HepG2 (cell line): ENCODE measurements at regions not wholly inside any gene's neighbourhood (a gene's known extent, or its start where the extent isn't known, plus 50 kb on each side); places are given as distances from the start of the nearest gene placed in this dataset.

Source experiments
- ATAC-seq: fragments of 200-7000 bp; cut with Tn5 transposase; 3 replicates; pipeline ENCODE4 v1.9.1; 2020; ENCODE audit warnings: mild to moderate bottlenecking, moderate library complexity
- BruUV-seq: library from RNA; stranded (reverse); fragments of 400-500 nt; replicated peaks from 2 replicates; lab custom pipeline; 2021; lab: Mats Ljungman, UMichigan
- CTCF ChIA-PET: fragments of 300-600 bp; formaldehyde crosslinking; extraction: SDS; loops from one replicate; lab custom pipeline; 2021; ENCODE audit warnings: low total read pairs, inconsistent platforms, low intra/inter-chr PET ratio; lab: Yijun Ruan, JAX
- POLR2A ChIA-PET: fragments of 350-600 bp; sonication (Branson Sonifier 250); formaldehyde crosslinking; loops from one replicate; lab custom pipeline; 2020; ENCODE audit warnings: antibody characterized with exemption, inconsistent platforms; lab: Yijun Ruan, JAX
- DNase-seq: peaks from one replicate; pipeline ENCODE4 v3.0.0-alpha.2; 2015; ENCODE audit warnings: low spot score
- FAIRE-seq: peaks from 3 replicates; lab custom pipeline; 2011; peaks lifted over from hg19 to GRCh38; lab: Jason Lieb, UNC
- H2AFZ ChIP-seq: one replicate; pipeline ENCODE4 v1.6.1; 2011; ENCODE audit warnings: low read length, inconsistent platforms
- H3K27ac ChIP-seq: fragments of 300-600 bp; 3 replicates; pipeline ENCODE4 v1.8.0; 2011; ENCODE audit warnings: mixed run types, mild to moderate bottlenecking, mixed read lengths, low read length, inconsistent platforms; ENCODE audit not compliant: insufficient read depth; ENCODE audit errors: extremely low read length
- H3K27me3 ChIP-seq, 2 experiments: fragments of 200-600 bp in 1 of 2; 2 replicates in 1 of 2; 3 replicates in 1 of 2; pipeline versions ENCODE4 v1.6.0 to v1.8.0; 2011; ENCODE audit warnings: low read length in 2 of 2, mild to moderate bottlenecking in 2 of 2, moderate library complexity in 2 of 2, inconsistent platforms in 1 of 2; ENCODE audit not compliant: insufficient read depth in 2 of 2, control insufficient read depth in 1 of 2
- H3K36me3 ChIP-seq, 2 experiments: fragments of 200-600 bp in 1 of 2; replicated peaks in 1 of 2; 2 replicates in 1 of 2; 3 replicates in 1 of 2; pipeline versions ENCODE4 v1.5.1 to v1.8.0; 2011; ENCODE audit warnings: low read length in 2 of 2, inconsistent platforms in 1 of 2; ENCODE audit not compliant: insufficient read depth in 2 of 2, control insufficient read depth in 1 of 2
- H3K4me1 ChIP-seq: 2 replicates; pipeline ENCODE4 v1.5.1; 2012; ENCODE audit warnings: low read length, inconsistent platforms; ENCODE audit not compliant: insufficient read depth
- H3K4me2 ChIP-seq: 2 replicates; pipeline ENCODE4 v1.6.0; 2011; ENCODE audit warnings: low read depth, low read length, inconsistent platforms
- H3K4me3 ChIP-seq, 3 experiments: fragments of 200-600 bp in 1 of 3; sonication (generic), shearing (Covaris generic) in 1 of 3; replicated peaks in 1 of 3; 2 replicates each; pipeline ENCODE4 v1.5.1; 2011 to 2016; ENCODE audit warnings: low read length in 3 of 3, inconsistent platforms in 2 of 3, low read depth in 2 of 3, mild to moderate bottlenecking in 2 of 3, control low read depth in 1 of 3, mixed read lengths in 1 of 3; ENCODE audit not compliant: insufficient read depth in 1 of 3
- H3K79me2 ChIP-seq: one replicate; pipeline ENCODE4 v1.6.1; 2011; ENCODE audit warnings: low read length, inconsistent platforms; ENCODE audit not compliant: insufficient read depth
- H3K9ac ChIP-seq: 2 replicates; pipeline ENCODE4 v1.6.0; 2011; ENCODE audit warnings: mild to moderate bottlenecking, low read depth, low read length, inconsistent platforms; ENCODE audit not compliant: insufficient read depth
- H3K9me3 ChIP-seq: 2 replicates; pipeline ENCODE4 v1.5.1; 2012; ENCODE audit warnings: mild to moderate bottlenecking, low read length
- H4K20me1 ChIP-seq: 2 replicates; pipeline ENCODE4 v1.6.0; 2011; ENCODE audit warnings: inconsistent platforms, mild to moderate bottlenecking, low read length, moderate library complexity; ENCODE audit not compliant: insufficient read depth
- CHD2 ChIP-seq: IDR thresholded peaks from 2 replicates; pipeline ENCODE4 v1.6.1; 2011; ENCODE audit warnings: low read depth, low read length, improper control_type of control experiment
- EED ChIP-seq: sonication (generic); formaldehyde crosslinking; IDR thresholded peaks from 2 replicates; pipeline ENCODE4 v1.5.0; 2020; ENCODE audit warnings: mild to moderate bottlenecking, missing genetic modification reagents
- ELF1 ChIP-seq: sonication (generic); formaldehyde crosslinking; IDR thresholded peaks from 2 replicates; pipeline ENCODE4 v1.4.0; 2020; ENCODE audit warnings: missing genetic modification reagents
- MLLT10 ChIP-seq: sonication (generic); formaldehyde crosslinking; IDR thresholded peaks from 2 replicates; pipeline ENCODE4 v1.4.0; 2020; ENCODE audit warnings: missing genetic modification reagents
- NFIB ChIP-seq: sonication (generic); formaldehyde crosslinking; IDR thresholded peaks from 2 replicates; pipeline ENCODE4 v1.9.0; 2021; ENCODE audit warnings: missing genetic modification reagents, mild to moderate bottlenecking, borderline replicate concordance
- NFRKB ChIP-seq: fragments of 450-650 bp; IDR thresholded peaks from 2 replicates; pipeline ENCODE4 v1.6.1; 2017
- PTBP1 ChIP-seq: fragments of 200-400 bp; formaldehyde crosslinking; IDR thresholded peaks from 2 replicates; pipeline ENCODE4 v1.6.1; 2018; ENCODE audit warnings: low read length, low read depth; ENCODE audit not compliant: poor library complexity, severe bottlenecking
- REXO4 ChIP-seq: sonication (generic); formaldehyde crosslinking; IDR thresholded peaks from 2 replicates; pipeline ENCODE4 v1.8.0; 2022; ENCODE audit warnings: missing genetic modification reagents, mild to moderate bottlenecking, borderline replicate concordance
- RFX3 ChIP-seq: IDR thresholded peaks from 2 replicates; pipeline ENCODE4 v1.6.1; 2016; ENCODE audit warnings: missing biosample characterization, missing genetic modification reagents
- SOX5 ChIP-seq: IDR thresholded peaks from 2 replicates; pipeline ENCODE4 v1.6.1; 2016; ENCODE audit warnings: borderline replicate concordance
- ZBTB38 ChIP-seq: sonication (generic); formaldehyde crosslinking; IDR thresholded peaks from 2 replicates; pipeline ENCODE4 v1.5.1; 2020; ENCODE audit warnings: mild to moderate bottlenecking, missing genetic modification reagents
- ZNF274 ChIP-seq: sonication (generic); formaldehyde crosslinking; IDR thresholded peaks from 2 replicates; pipeline ENCODE4 v1.5.1; 2020; ENCODE audit warnings: mild to moderate bottlenecking, missing genetic modification reagents
- ZNF382 ChIP-seq: sonication (generic); formaldehyde crosslinking; IDR thresholded peaks from 2 replicates; pipeline ENCODE4 v1.5.0; 2020; ENCODE audit warnings: missing genetic modification reagents, mild to moderate bottlenecking, borderline replicate concordance
- ZNF577 ChIP-seq: sonication (generic); formaldehyde crosslinking; IDR thresholded peaks from 2 replicates; pipeline ENCODE4 v1.4.0; 2020; ENCODE audit warnings: mild to moderate bottlenecking, low read depth, missing genetic modification reagents, borderline replicate concordance
- ZNF614 ChIP-seq: IDR thresholded peaks from 2 replicates; pipeline ENCODE4 v1.6.1; 2018; ENCODE audit warnings: missing biosample characterization, missing genetic modification reagents, inconsistent platforms, borderline replicate concordance
- ZNF883 ChIP-seq: sonication (generic); formaldehyde crosslinking; IDR thresholded peaks from 2 replicates; pipeline ENCODE4 v1.5.1; 2020; ENCODE audit warnings: mild to moderate bottlenecking, missing genetic modification reagents; ENCODE audit errors: not compliant biosample characterization
- ZSCAN25 ChIP-seq: sonication (generic); formaldehyde crosslinking; IDR thresholded peaks from 2 replicates; pipeline ENCODE4 v1.8.0; 2022; ENCODE audit warnings: mild to moderate bottlenecking, missing genetic modification reagents
- WGBS: methylation state at CpG from one replicate; pipeline ENCODE4 v1.1.6; 2017; ENCODE audit warnings: low lambda C conversion rate; 5-methylcytosine and 5-hydroxymethylcytosine counted together
- in situ Hi-C: cut with HindIII; loops from 2 replicates; pipeline ENCODE4 v1.10.0; 2017; ENCODE audit warnings: low pct_unique_long_range_greater_than_20kb; ENCODE audit not compliant: extremely low pct_ligation_motif_present
- intact Hi-C: fragments of 100-400 bp; cut with micrococcal nuclease; formaldehyde crosslinking; loops from one replicate; pipeline ENCODE4 v1.10.0; 2022; ENCODE audit not compliant: unreplicated experiment
- TF ChIP-seq, protein P1 (sequence below): sonication (generic); formaldehyde crosslinking; IDR thresholded peaks from 2 replicates; pipeline ENCODE4 v1.8.1; 2022; ENCODE audit warnings: mild to moderate bottlenecking, missing genetic modification reagents
- TF ChIP-seq, protein P2 (sequence below): sonication (generic); formaldehyde crosslinking; IDR thresholded peaks from 2 replicates; pipeline ENCODE4 v1.4.0; 2020; ENCODE audit warnings: low read depth, mild to moderate bottlenecking, missing genetic modification reagents
- TF ChIP-seq, protein P3 (sequence below): sonication (generic); formaldehyde crosslinking; IDR thresholded peaks from 2 replicates; pipeline ENCODE4 v1.4.0; 2020; ENCODE audit warnings: missing genetic modification reagents
- TF ChIP-seq, protein P4 (sequence below): sonication (generic); formaldehyde crosslinking; IDR thresholded peaks from 2 replicates; pipeline ENCODE4 v1.4.0; 2020; ENCODE audit warnings: missing genetic modification reagents

DNA sequence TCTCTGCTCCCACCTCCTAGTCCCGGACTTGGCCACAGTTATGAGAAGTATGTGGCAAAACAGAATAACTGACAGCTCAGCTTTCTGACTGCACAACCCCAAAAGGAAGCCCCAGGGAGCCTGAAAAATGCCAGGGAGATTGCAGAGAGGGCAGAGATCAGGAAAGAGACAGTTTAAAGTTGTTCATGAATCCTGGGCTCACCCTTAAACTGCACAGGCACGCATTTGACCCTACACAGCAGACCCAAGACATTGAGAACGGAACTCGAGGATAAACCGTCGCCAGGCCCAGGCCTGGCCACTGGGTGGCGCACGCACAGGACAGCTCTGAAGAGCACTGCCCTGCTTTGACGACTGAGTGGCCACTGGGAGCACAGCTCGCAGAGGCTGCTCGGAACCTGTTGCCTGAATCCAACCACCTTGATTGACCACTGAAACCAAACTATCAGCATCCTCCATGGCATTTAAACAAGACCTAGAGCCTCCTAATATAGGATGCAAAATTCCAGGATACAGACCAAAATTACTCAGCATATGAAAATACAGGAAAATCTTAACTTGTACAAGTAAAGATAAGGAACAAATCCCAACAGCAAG, 114.0 kb downstream of the C16orf95 start:
- peak; percentile 69 for DNase-seq
- peak overlapping the region; percentile 55 for H3K4me2 ChIP-seq
- under 1% methylated on average over 11 of the region's 11 CpGs for WGBS
- intact Hi-C loops = no loop called here
- H3K36me3 ChIP-seq = no peaks in the 10 kb centered on the region
- 0 out of 2 replicates have a peak, but pooled peaks cover 18% of the 10 kb centered on the region for H3K4me1 ChIP-seq
- ATAC-seq = peak; percentile 96
- ChIA-PET POLR2A (interaction anchor here (1.0 kb wide), 1 partner anchor 31 kb away, joined by 3 read pairs; no protein-coding TSS in a partner anchor), CTCF (interaction anchor here (0.7 to 4.4 kb wide), 5 partner anchors 32 to 639 kb away, joined by 4 to 74 read pairs (median 5); no protein-coding TSS in a partner anchor)
- H3K9ac ChIP-seq = no peak overlapping the region
- peak; percentile 91 for FAIRE-seq
- H3K27ac ChIP-seq = no peak overlapping the region
- no TSS peak for BruUV-seq
- no peaks in the 10 kb centered on the region for H3K79me2 ChIP-seq
- H3K4me3 ChIP-seq = no peak overlapping the region
- H3K9me3 ChIP-seq = no peaks in the 10 kb centered on the region
- H4K20me1 ChIP-seq = no peaks in the 10 kb centered on the region
- in situ Hi-C loops = loop anchor here (5.0 kb wide), 1 partner anchor 74 kb away; no protein-coding TSS in a partner anchor
- H3K27me3 ChIP-seq = no peaks in the 10 kb centered on the region; a peak in 1 of 5 replicates
- H2AFZ ChIP-seq = no peak overlapping the region
- TF ChIP-seq PTBP1 = no peak
- peak; percentile 45 for TF ChIP-seq ZNF883 (CRISPR knock-in tag)
- TF ChIP-seq ZNF577 (CRISPR knock-in tag) = no peak
- 0 out of 2 replicates have a peak, but pooled peaks have one; percentile 46 for TF ChIP-seq ZSCAN25
- no peak for TF ChIP-seq CHD2
- TF ChIP-seq, protein P1, sequence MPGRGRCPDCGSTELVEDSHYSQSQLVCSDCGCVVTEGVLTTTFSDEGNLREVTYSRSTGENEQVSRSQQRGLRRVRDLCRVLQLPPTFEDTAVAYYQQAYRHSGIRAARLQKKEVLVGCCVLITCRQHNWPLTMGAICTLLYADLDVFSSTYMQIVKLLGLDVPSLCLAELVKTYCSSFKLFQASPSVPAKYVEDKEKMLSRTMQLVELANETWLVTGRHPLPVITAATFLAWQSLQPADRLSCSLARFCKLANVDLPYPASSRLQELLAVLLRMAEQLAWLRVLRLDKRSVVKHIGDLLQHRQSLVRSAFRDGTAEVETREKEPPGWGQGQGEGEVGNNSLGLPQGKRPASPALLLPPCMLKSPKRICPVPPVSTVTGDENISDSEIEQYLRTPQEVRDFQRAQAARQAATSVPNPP (CRISPR knock-in tag) = no peak
- TF ChIP-seq, protein P2, sequence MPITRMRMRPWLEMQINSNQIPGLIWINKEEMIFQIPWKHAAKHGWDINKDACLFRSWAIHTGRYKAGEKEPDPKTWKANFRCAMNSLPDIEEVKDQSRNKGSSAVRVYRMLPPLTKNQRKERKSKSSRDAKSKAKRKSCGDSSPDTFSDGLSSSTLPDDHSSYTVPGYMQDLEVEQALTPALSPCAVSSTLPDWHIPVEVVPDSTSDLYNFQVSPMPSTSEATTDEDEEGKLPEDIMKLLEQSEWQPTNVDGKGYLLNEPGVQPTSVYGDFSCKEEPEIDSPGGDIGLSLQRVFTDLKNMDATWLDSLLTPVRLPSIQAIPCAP (CRISPR knock-in tag) = no peak
- TF ChIP-seq ZNF614 (CRISPR knock-in tag) = peak; percentile 53; the same call in 1 of the 2 replicates
- TF ChIP-seq REXO4 (CRISPR knock-in tag) = no peak
- TF ChIP-seq, protein P3, sequence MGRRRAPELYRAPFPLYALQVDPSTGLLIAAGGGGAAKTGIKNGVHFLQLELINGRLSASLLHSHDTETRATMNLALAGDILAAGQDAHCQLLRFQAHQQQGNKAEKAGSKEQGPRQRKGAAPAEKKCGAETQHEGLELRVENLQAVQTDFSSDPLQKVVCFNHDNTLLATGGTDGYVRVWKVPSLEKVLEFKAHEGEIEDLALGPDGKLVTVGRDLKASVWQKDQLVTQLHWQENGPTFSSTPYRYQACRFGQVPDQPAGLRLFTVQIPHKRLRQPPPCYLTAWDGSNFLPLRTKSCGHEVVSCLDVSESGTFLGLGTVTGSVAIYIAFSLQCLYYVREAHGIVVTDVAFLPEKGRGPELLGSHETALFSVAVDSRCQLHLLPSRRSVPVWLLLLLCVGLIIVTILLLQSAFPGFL (CRISPR knock-in tag) = no peak
- no peak for TF ChIP-seq ZNF274
- TF ChIP-seq ZNF382 (CRISPR knock-in tag) = no peak
- no peak for TF ChIP-seq ZBTB38 (CRISPR knock-in tag)
- no peak for TF ChIP-seq MLLT10 (CRISPR knock-in tag)
- no peak for TF ChIP-seq ELF1 (CRISPR knock-in tag)
- no peak for TF ChIP-seq NFIB (CRISPR knock-in tag)
- no peak for TF ChIP-seq NFRKB
- TF ChIP-seq RFX3 (CRISPR knock-in tag) = no peak
- TF ChIP-seq SOX5 (CRISPR knock-in tag) = peak; percentile 16; the same call in 1 of the 2 replicates
- no peak for TF ChIP-seq EED (CRISPR knock-in tag)
- TF ChIP-seq, protein P4, sequence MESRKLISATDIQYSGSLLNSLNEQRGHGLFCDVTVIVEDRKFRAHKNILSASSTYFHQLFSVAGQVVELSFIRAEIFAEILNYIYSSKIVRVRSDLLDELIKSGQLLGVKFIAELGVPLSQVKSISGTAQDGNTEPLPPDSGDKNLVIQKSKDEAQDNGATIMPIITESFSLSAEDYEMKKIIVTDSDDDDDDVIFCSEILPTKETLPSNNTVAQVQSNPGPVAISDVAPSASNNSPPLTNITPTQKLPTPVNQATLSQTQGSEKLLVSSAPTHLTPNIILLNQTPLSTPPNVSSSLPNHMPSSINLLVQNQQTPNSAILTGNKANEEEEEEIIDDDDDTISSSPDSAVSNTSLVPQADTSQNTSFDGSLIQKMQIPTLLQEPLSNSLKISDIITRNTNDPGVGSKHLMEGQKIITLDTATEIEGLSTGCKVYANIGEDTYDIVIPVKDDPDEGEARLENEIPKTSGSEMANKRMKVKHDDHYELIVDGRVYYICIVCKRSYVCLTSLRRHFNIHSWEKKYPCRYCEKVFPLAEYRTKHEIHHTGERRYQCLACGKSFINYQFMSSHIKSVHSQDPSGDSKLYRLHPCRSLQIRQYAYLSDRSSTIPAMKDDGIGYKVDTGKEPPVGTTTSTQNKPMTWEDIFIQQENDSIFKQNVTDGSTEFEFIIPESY (CRISPR knock-in tag) = 0 out of 2 replicates have a peak, but pooled peaks have one; percentile 32
